ENCODE measurements at regions not wholly inside any gene's neighbourhood (a gene's known extent, or its start where the extent isn't known, plus 50 kb on each side); places are given as distances from the start of the nearest gene placed in this dataset.

DNA sequence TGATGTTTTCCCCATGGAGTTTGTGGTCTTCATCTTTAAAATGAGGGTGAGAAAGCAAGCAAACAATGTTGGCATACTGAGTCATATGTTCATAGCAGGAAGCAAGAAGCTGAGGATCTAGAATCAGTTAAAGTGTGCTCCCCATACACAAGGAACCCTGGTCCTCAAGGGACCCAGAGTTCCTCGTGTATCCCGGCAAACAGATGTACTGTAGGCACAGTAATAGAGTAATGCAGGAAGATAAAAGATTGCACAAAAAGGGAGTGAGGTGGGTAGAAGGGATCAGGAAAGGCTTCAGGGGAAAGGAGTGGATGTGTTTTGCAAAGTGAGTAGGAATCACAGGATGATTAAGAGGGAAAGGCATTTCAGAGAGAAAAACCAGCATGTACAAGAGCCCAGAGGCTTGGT lies 412.3 kb upstream of the CDH11 start (continued):
- no peak for TF ChIP-seq KDM5A (IDR thresholded peaks at IDR 0.05; ENCODE audit: low read length)
- no peak for TF ChIP-seq RXRA (IDR thresholded peaks at IDR 0.05; ENCODE audit: insufficient read depth, low read depth, low read length)
- TF ChIP-seq KDM1A (IDR thresholded peaks at IDR 0.05; ENCODE audit: borderline replicate concordance, low read length), result no peak

Measured in H1 (cell line).